Heart left ventricle (tissue), 16 donors: ENCODE measurements at regions not wholly inside any gene's neighbourhood (a gene's known extent, or its start where the extent isn't known, plus 50 kb on each side); places are given as distances from the start of the nearest gene placed in this dataset.

Experiments used
- ATAC-seq, 4 donors: fragments of 200-7000 bp; cut with Tn5 transposase; one replicate each; pipeline ENCODE4 v1.9.1; 2020 to 2022; ENCODE audit warnings: moderate library complexity in 4 of 4, mild to moderate bottlenecking in 3 of 4, moderate number of reproducible peaks in 1 of 4
- DNase-seq, 5 donors: peaks; one replicate each; pipeline ENCODE4 v3.0.0-alpha.2; 2020
- H3K27ac ChIP-seq, 12 donors: fragments of 200-600 bp; sonication (generic) in 4 of 12; one replicate each; pipeline versions ENCODE4 v1.5.0 to v1.8.0; 2016 to 2022; ENCODE audit warnings: mild to moderate bottlenecking in 2 of 12
- H3K27me3 ChIP-seq, 9 donors: fragments of 200-600 bp; sonication (generic) in 2 of 9; one replicate each; pipeline versions ENCODE4 v1.5.1 to v1.8.0; 2016 to 2022; ENCODE audit warnings: mild to moderate bottlenecking in 3 of 9
- H3K36me3 ChIP-seq, 9 donors: fragments of 200-600 bp; sonication (generic) in 2 of 9; one replicate each; pipeline versions ENCODE4 v1.5.0 to v1.8.0; 2018 to 2022; ENCODE audit warnings: mild to moderate bottlenecking in 2 of 9
- H3K4me1 ChIP-seq, 12 donors: fragments of 200-600 bp; sonication (generic) in 4 of 12; one replicate each; pipeline versions ENCODE4 v1.5.0 to v1.8.0; 2016 to 2022; ENCODE audit warnings: mild to moderate bottlenecking in 3 of 12
- H3K4me3 ChIP-seq, 12 donors: fragments of 200-600 bp; sonication (generic) in 4 of 12; one replicate each; pipeline versions ENCODE4 v1.5.0 to v1.8.0; 2017 to 2022; ENCODE audit warnings: mild to moderate bottlenecking in 9 of 12, moderate library complexity in 4 of 12
- H3K9me3 ChIP-seq, 12 donors: fragments of 200-600 bp; sonication (generic) in 4 of 12; one replicate each; pipeline versions ENCODE4 v1.5.0 to v1.8.0; 2016 to 2022; ENCODE audit warnings: mild to moderate bottlenecking in 1 of 12
- CTCF ChIP-seq, 12 donors: fragments of 200-600 bp; sonication (generic) in 4 of 12; IDR thresholded peaks; one replicate each; pipeline versions ENCODE4 v1.5.0 to v1.8.0; 2018 to 2022; ENCODE audit warnings: antibody characterized with exemption in 12 of 12, mild to moderate bottlenecking in 5 of 12
- POLR2A ChIP-seq, 2 donors: fragments of 450-650 bp; IDR thresholded peaks; one replicate each; pipeline ENCODE4 v1.6.1; 2017; ENCODE audit warnings: antibody characterized with exemption in 2 of 2, mild to moderate bottlenecking in 2 of 2, moderate library complexity in 2 of 2
- WGBS, 4 donors: extraction: QIAGEN DNeasy Blood & Tissue Kit in 2 of 4; methylation state at CpG; one replicate each; pipeline versions ENCODE4 v1.1.5 to v1.1.7; 2013 to 2018; 5-methylcytosine and 5-hydroxymethylcytosine counted together
- intact Hi-C, 10 donors: fragments of 100-400 bp; cut with DNase I; formaldehyde crosslinking; loops; one replicate each; pipeline versions ENCODE4 v1.11.1 to v1.14.2; 2022
- donor health status: ischemic (EF 13 %, LVEDD 7.1; RV severe dilation, severe dysfunction).
- donor health status: healthy with polysubstance abuse.
- donor health status: DM: no; HTN: yes; CAD: no.
- donor health status: DM: no; HTN: no; CAD: no.
- donor health status: ischemic (EF 25% LVEDD 6.9; RV normal size, moderate dysfunction).
- donor health status: ischemic (EF 25% LVEDD 5.7; RV mildly dilated, moderate dysfunction).
- donor health status: healthy.
- donor health status: DM: yes; HTN: yes; CAD: no.
- donor health status: ischemic (EF 35%, LVEDD 5.7; RV mildly dilated, moderate dysfunction).
- donor health status: nonischemic (EF 11% LVEDD 7.7; RV severe dilation, severe dysfunction).
- donor health status: DM: yes; HTN: yes; CAD: no.
- donor health status: PGD.
- donor health status: ischemic (EF 29% LVEDD 5.4; RV normal size, mild dysfunction).
- donor health status: nonischemic (EF 23%, LVEDD 6.1; RV moderate dilation, normal function).

GRCh38 chr6:1552296-1552761 is 57.4 kb upstream of the FOXC1 start:
- TF ChIP-seq POLR2A (IDR thresholded peaks at IDR 0.05) (no peak), CTCF (IDR thresholded peaks at IDR 0.05) (peak in 4 of 12 donors; percentile 6 to 23 (median 10))
- intact Hi-C loops, result no loop called here
- peaks cover 0 to 1% (median 0%) of the 10 kb centered on the region in 9 donors for H3K36me3 ChIP-seq
- H3K9me3 ChIP-seq, result no peaks in the 10 kb centered on the region
- 66 to 74% (median 70%) methylated on average over 4 of the region's 4 CpGs for WGBS, 4 donors
- no peak overlapping the region for H3K4me3 ChIP-seq
- H3K27ac ChIP-seq, result no peak overlapping the region
- peaks cover 0 to 12% (median 0%) of the 10 kb centered on the region in 9 donors for H3K27me3 ChIP-seq
- no peak for DNase-seq
- peak in 2 of 4 donors; percentile 17 to 38 for ATAC-seq
- H3K4me1 ChIP-seq, result peaks cover 0 to 10% (median 0%) of the 10 kb centered on the region in 12 donors

- 90 to 95% (median 92%) methylated on average over 9 of the region's 9 CpGs for WGBS, 4 donors
- Histone ChIP-seq H3K4me3 (peak overlapping the region in 3 of 12 donors; percentile 61 to 68 (median 63)), H3K27ac (no peak overlapping the region), H3K4me1 (peaks cover 0 to 10% (median 0%) of the 10 kb centered on the region in 12 donors), H3K27me3 (peaks cover 0 to 12% (median 0%) of the 10 kb centered on the region in 9 donors), H3K36me3 (no peaks in the 10 kb centered on the region), H3K9me3 (no peaks in the 10 kb centered on the region)
- DNase-seq (no peak), ATAC-seq (no peak)
- intact Hi-C loops, result no loop called here
- TF ChIP-seq POLR2A (IDR thresholded peaks at IDR 0.05) (no peak), CTCF (IDR thresholded peaks at IDR 0.05) (no peak)
Measured at GRCh38 chr6:1553562-1554083, 56.1 kb upstream of the FOXC1 start.

DNA sequence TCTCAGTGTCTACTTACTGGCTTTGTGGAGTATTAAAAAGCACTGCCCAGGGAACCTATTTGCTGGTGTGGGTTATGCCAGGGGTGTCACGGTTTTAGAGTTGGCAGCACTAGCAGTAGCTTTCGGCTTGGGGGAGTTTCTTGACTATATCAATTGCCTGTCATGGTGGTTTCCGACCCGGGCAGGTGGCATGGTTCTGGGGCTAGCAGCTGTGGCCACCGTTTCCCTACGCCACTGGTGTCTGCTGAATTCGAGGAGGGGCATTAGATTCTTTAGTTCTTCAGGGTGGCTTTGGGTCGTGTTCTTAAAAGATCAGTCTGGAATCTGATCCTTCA is 55.6 kb upstream of the FOXC1 start:
- Histone ChIP-seq H3K4me1 (peaks cover 0 to 10% (median 0%) of the 10 kb centered on the region in 12 donors), H3K9me3 (no peaks in the 10 kb centered on the region), H3K27me3 (peaks cover 0 to 12% (median 0%) of the 10 kb centered on the region in 9 donors), H3K36me3 (no peaks in the 10 kb centered on the region), H3K27ac (peak overlapping the region in 2 of 12 donors; percentile 55 to 64), H3K4me3 (peak overlapping the region in 9 of 12 donors; percentile 56 to 68 (median 61))
- 75 to 91% (median 85%) methylated on average over 5 to 8 of the region's 8 CpGs for WGBS, 4 donors
- DNase-seq, result no peak
- intact Hi-C loops, result no loop called here
- TF ChIP-seq CTCF (IDR thresholded peaks at IDR 0.05) (no peak), POLR2A (IDR thresholded peaks at IDR 0.05) (no peak)
- ATAC-seq, result no peak

DNA sequence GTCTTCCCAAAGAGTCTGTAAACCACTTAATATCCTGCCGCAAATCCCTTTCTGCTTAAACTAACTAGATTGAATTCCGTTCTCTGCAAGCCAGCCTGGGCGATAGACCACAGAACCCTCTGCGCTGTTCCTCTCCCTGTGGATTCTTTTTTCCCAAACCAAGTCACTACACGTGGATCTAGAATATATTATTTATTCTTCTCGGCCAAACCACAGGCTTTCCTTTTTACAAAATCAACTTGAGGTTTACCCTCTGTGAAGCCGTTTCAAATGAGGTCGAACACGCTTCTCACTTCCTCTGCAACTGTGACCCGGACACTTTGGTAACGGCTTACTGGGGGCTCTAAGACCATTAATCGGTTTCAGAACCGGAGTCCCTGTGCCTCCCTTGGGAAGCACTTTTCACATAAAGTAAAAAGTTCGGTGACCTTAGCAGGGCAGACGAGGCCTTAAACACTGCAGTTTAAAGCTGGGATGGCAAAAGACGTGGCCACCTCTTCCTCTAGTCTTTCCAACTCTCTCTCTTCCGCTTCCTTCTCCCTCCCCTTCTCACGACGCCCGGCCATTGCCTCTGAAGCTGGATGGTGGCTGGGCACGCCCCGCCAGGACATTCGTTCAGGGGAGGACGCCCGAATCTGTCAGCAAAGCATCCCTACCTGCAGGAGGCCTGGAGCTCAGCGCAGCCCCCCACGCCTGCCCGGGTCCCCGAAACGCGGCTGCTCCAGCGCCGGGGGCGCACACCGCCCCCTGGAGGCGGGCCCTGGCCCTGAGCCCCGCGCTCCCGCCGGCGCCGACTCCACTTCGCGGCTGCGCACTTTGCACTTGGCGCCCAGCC is 55.0 kb upstream of the FOXC1 start:
- intact Hi-C loops, result no loop called here
- peak; percentile 33 to 94 (median 88) for ATAC-seq
- Histone ChIP-seq H3K36me3 (no peaks in the 10 kb centered on the region), H3K9me3 (no peaks in the 10 kb centered on the region), H3K27me3 (peaks cover 0 to 12% (median 0%) of the 10 kb centered on the region in 9 donors), H3K27ac (peak overlapping the region in 11 of 12 donors; percentile 7 to 81 (median 55)), H3K4me1 (peaks cover 0 to 10% (median 0%) of the 10 kb centered on the region in 12 donors), H3K4me3 (peak overlapping the region; percentile 19 to 68 (median 60))
- peak; percentile 72 to 89 (median 77) for DNase-seq
- 21 to 26% (median 23%) methylated on average over 40 to 46 of the region's 46 CpGs for WGBS, 4 donors
- no peak for TF ChIP-seq POLR2A (IDR thresholded peaks at IDR 0.05)
- TF ChIP-seq CTCF (IDR thresholded peaks at IDR 0.05), result peak; percentile 67 to 94 (median 80)
